ENCODE measurements at regions not wholly inside any gene's neighbourhood (a gene's known extent, or its start where the extent isn't known, plus 50 kb on each side); places are given as distances from the start of the nearest gene placed in this dataset.

- H3K4me3 Mint-ChIP-seq (ENCODE audit: unreplicated experiment), result no peak overlapping the region
- H3K36me3 Mint-ChIP-seq (ENCODE audit: unreplicated experiment), result peaks cover 5% of the 10 kb centered on the region
- H3K27ac Mint-ChIP-seq (ENCODE audit: unreplicated experiment), result no peak overlapping the region
- H3K9me3 Mint-ChIP-seq (ENCODE audit: unreplicated experiment), result peaks cover 2% of the 10 kb centered on the region
- H3K4me1 Mint-ChIP-seq (ENCODE audit: low read depth, unreplicated experiment), result no peaks in the 10 kb centered on the region
- DNase-seq, result no peak
- no peak for TF ChIP-seq CTCF (IDR thresholded peaks at IDR 0.05; ENCODE audit: partially characterized antibody, unreplicated experiment)
- peaks cover 1% of the 10 kb centered on the region for H3K27me3 Mint-ChIP-seq (ENCODE audit: unreplicated experiment)
Measured at GRCh38 chr6:101080597-101080996, 199.5 kb upstream of the ASCC3 start.

- TF ChIP-seq CTCF (IDR thresholded peaks at IDR 0.05; ENCODE audit: partially characterized antibody, unreplicated experiment), result no peak
- Mint-ChIP-seq H3K9me3 (ENCODE audit: unreplicated experiment) (no peaks in the 10 kb centered on the region), H3K36me3 (ENCODE audit: unreplicated experiment) (no peaks in the 10 kb centered on the region), H3K27ac (ENCODE audit: unreplicated experiment) (no peak overlapping the region), H3K4me3 (ENCODE audit: unreplicated experiment) (no peak overlapping the region), H3K27me3 (ENCODE audit: unreplicated experiment) (no peaks in the 10 kb centered on the region), H3K4me1 (ENCODE audit: low read depth, unreplicated experiment) (no peaks in the 10 kb centered on the region)
- no peak for DNase-seq
Measured at GRCh38 chr6:101083533-101084175, 202.5 kb upstream of the ASCC3 start.

GRCh38 chr6:101085327-101085726 is 204.2 kb upstream of the ASCC3 start:
- no peak for TF ChIP-seq CTCF (IDR thresholded peaks at IDR 0.05; ENCODE audit: partially characterized antibody, unreplicated experiment)
- H3K36me3 Mint-ChIP-seq (ENCODE audit: unreplicated experiment), result peaks cover 4% of the 10 kb centered on the region
- H3K4me3 Mint-ChIP-seq (ENCODE audit: unreplicated experiment), result no peak overlapping the region
- DNase-seq, result no peak
- H3K27ac Mint-ChIP-seq (ENCODE audit: unreplicated experiment), result no peak overlapping the region
- no peaks in the 10 kb centered on the region for H3K27me3 Mint-ChIP-seq (ENCODE audit: unreplicated experiment)
- H3K4me1 Mint-ChIP-seq (ENCODE audit: low read depth, unreplicated experiment), result no peaks in the 10 kb centered on the region
- no peaks in the 10 kb centered on the region for H3K9me3 Mint-ChIP-seq (ENCODE audit: unreplicated experiment)

- no peak for DNase-seq
- no peaks in the 10 kb centered on the region for H3K27me3 Mint-ChIP-seq (ENCODE audit: unreplicated experiment)
- H3K4me3 Mint-ChIP-seq (ENCODE audit: unreplicated experiment), result no peak overlapping the region
- peaks cover 1% of the 10 kb centered on the region for H3K9me3 Mint-ChIP-seq (ENCODE audit: unreplicated experiment)
- H3K4me1 Mint-ChIP-seq (ENCODE audit: low read depth, unreplicated experiment), result no peaks in the 10 kb centered on the region
- TF ChIP-seq CTCF (IDR thresholded peaks at IDR 0.05; ENCODE audit: partially characterized antibody, unreplicated experiment), result no peak
- H3K36me3 Mint-ChIP-seq (ENCODE audit: unreplicated experiment), result peaks cover 16% of the 10 kb centered on the region
- no peak overlapping the region for H3K27ac Mint-ChIP-seq (ENCODE audit: unreplicated experiment)
Measured at GRCh38 chr6:101086473-101086872, 205.3 kb upstream of the ASCC3 start.

GRCh38 chr6:101088594-101088993 is 207.5 kb upstream of the ASCC3 start:
- H3K27ac Mint-ChIP-seq (ENCODE audit: unreplicated experiment), result no peak overlapping the region
- no peak overlapping the region for H3K4me3 Mint-ChIP-seq (ENCODE audit: unreplicated experiment)
- H3K4me1 Mint-ChIP-seq (ENCODE audit: low read depth, unreplicated experiment), result no peaks in the 10 kb centered on the region
- peaks cover 4% of the 10 kb centered on the region for H3K9me3 Mint-ChIP-seq (ENCODE audit: unreplicated experiment)
- H3K27me3 Mint-ChIP-seq (ENCODE audit: unreplicated experiment), result no peaks in the 10 kb centered on the region
- peaks cover 17% of the 10 kb centered on the region for H3K36me3 Mint-ChIP-seq (ENCODE audit: unreplicated experiment)
- TF ChIP-seq CTCF (IDR thresholded peaks at IDR 0.05; ENCODE audit: partially characterized antibody, unreplicated experiment), result no peak
- DNase-seq, result no peak
